GM18867 (cell line): ENCODE measurements at regions not wholly inside any gene's neighbourhood (a gene's known extent, or its start where the extent isn't known, plus 50 kb on each side); places are given as distances from the start of the nearest gene placed in this dataset.
"Not testable (repeated sequence)": the region's sequence is repeated elsewhere in the genome, so short reads cannot be mapped to it uniquely, and the experiment has no call there.

Source experiments
- ATAC-seq: cut with Tn5 transposase; IDR thresholded peaks from one replicate; pipeline ENCODE4 v1.9.1; 2021; ENCODE audit warnings: mild to moderate bottlenecking, moderate library complexity; ENCODE audit not compliant: unreplicated experiment

DNA sequence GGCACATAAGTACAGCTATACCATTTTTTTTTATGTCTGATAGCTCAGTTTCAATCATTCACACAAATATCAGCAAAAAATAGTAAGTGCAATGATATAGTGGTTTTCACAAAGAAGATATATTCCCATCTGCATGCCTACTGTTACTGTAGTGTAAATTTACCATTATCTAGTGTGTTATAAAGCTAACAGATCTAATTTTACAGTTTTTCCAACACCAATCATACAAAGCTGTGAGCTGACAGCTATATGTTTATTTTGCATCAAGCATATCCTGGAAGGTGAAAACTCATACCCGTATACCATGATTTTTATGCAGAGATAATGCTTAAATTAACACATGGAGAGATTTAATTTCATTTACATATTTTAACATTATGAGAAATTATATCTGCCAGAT, 89.9 kb upstream of the HAPLN1 start:
- no peak for ATAC-seq

DNA sequence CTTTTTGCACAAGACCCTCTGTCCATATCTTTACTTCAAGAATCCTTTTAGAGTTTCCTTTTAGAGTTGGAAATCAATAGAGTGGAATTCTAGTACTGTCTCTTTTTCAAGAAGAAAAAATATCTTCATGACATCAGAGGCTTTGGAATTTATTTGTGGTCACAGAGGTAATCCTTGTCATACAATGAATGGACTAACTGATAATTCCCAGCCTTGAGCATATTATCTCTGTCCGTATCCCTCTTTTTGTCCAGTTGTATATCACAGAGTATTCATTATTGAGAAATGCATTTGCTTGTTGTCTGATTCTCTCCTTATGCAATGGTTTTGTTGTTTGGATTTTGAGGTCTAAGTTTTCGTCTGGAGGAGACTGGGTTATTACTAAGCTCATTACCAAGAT, 82.0 kb upstream of the HAPLN1 start:
- ATAC-seq = no peak

DNA sequence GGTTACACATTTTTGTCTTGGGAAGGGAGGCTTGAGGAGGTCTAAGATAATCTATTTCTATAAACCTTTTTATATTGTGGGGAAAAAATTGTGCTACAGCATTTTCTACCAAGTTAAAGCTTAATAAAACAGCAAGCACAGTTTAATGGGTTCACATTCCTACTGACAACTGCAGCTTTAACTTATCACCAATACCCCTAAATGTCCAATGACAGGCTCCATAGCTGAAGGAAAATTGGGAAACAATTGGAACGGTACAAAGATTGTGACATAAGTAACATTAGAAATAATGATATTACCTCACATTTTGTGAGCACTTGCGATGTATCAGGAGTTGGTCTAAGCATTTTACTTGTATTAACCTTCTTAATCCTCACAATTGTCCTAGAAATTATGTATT, 79.5 kb upstream of the HAPLN1 start:
- no peak for ATAC-seq

DNA sequence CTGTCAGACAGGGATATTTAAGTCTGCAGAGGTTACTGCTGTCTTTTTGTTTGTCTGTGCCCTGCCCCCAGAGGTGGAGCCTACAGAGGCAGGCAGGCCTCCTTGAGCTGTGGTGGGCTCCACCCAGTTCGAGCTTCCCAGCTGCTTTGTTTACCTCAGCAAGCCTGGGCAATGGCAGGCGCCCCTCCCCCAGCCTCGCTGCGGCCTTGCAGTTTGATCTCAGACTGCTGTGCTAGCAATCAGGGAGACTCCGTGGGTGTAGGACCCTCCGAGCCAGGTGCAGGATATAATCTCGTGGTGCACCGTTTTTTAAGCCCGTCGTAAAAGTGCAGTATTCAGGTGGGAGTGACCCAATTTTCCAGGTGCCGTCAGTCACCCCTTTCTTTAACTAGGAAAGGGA, 78.4 kb upstream of the HAPLN1 start:
- ATAC-seq = not testable (repeated sequence)

DNA sequence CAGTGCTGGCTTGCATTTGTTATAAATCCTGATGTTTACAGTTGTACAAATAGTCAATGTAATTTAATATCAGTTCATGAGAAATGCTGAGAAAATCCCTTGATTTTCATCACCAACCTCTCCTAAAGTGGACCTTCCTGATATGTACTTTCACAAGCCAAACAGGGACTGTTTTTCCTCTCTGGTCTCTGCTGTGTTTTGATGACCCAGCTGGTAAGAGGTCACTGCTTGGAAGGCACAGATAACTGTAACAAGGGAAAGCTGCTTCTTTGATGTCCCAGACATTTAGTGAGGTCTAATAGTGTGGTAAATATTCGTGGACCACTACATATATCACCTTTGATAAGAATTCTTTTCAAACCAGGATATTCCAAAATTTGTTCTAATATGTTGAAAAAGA, 68.7 kb upstream of the HAPLN1 start:
- no peak for ATAC-seq

DNA sequence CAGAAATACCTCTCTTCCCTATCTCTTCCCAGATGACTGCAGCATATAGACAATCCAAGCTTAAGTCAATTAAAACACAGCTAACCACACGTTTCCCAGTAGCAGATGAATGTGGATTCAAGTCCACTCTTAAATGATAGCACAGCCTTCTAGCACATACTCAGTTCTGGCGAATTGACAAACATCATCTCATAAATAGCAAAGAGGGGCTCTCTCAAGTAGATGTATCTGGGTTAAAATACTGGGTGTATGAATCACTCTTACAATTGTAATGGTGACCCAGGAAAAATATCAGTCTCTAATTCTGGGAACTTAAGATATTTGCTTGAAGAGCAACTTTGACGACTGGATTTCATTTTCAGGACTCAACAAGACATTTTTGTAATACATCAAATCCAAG, 67.0 kb upstream of the HAPLN1 start:
- ATAC-seq = no peak

DNA sequence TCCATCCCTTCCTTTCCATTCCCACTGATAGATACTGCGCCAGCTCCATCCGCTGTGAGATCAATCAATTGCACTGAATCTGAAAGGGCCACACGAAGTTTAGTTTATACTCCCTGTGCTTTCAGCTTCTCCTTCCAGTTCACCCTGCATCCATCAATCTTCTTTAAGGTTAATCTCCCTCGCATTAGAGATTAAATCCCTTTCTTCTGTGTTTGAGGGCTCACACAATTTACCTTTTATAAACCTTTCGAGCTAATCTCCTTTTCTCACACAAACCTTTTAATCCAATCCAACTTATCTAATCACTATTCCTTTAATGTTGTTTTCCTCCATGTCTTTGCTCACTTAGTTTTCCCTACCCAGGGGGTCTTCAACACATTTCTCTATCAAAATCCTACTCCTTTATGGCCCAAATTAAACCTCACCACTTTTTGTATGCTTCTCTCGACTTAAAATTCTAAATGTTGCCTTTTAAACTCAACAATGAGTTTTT, 64.6 kb upstream of the HAPLN1 start:
- no peak for ATAC-seq

DNA sequence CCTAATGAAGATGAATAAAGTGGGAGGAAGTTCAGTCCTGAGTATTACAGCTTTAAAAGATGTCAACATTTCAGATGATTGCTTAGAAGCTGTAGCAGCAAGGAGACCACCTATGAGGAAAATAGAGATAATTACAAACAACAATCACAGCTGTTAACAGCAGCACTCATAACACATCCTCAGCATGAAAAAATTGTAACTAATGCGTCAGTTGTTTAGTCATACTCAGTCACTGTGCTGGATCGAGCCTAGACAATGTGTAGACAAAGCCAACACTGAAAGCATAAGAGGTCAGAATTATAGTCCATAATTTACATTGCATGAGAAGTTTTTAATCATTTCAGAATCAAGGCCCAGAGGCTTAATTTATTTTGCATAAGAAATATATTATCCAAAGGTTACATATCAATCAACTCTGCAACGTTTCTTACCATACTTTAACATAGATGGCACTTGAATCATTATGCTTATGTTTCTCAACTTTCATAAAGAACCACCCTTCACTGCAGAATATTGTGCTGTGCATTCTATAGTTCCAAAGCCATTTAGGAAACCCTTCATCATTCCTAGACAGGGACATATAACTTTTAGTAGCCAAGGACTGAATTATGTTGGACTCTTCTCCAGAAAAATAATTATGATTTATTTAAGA, 60.2 kb upstream of the HAPLN1 start:
- ATAC-seq = no peak

DNA sequence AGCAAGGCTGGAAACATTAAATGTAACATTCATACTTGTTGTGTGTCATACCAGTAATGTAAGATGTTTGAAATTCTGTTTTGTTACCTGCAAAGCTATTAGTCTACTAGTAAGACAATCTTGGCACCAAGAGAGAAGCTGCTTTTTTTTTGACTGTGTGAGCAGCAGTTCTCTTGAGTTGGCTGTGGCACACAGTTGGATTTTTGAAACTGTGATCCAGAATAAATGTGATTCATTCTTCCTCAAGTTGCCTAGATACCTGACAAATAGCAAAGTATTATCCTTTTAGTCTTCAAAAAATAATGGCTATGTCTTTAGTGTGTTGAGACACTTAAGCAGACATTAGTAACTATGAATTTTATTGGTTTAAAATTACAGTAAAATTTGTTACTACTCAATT, 57.2 kb upstream of the HAPLN1 start:
- ATAC-seq = no peak

DNA sequence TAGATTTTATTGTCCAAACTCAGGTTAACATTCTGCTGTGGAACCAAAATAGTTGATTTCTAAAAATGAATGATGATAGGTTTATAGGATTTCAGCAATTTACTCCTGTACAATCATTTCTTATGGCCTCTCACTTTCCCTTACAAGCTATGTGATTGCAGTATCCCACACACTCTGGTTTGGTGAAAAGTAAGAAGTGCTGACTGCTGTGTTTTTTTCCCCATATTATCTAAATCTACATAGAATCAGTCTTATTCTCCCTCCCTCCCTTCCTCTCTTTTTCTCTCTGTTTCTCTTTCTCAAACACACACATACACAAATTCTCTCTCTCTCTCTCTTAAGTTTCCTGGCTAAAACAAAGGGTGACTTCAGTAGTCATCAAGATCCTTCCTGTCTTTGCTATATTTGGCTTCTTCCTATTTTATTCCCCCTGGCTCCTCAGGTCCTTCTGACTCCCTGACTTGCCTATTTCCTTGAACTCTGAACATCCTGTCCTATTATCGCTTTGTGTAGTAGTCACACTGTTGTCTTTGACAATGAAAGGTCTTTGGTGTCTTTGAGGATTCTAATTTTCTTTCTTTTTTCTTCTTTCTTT, 55.9 kb upstream of the HAPLN1 start:
- no peak for ATAC-seq
